Dermis microvascular lymphatic vessel endothelial cell (primary cell): ENCODE measurements at regions not wholly inside any gene's neighbourhood (a gene's known extent, or its start where the extent isn't known, plus 50 kb on each side); places are given as distances from the start of the nearest gene placed in this dataset.
"Not testable (repeated sequence)": the region's sequence is repeated elsewhere in the genome, so short reads cannot be mapped to it uniquely, and the experiment has no call there.

ENCODE experiments used
- DNase-seq, 2 donors: peaks; one replicate each; pipeline versions ENCODE4 v3.0.0 to v3.0.0-alpha.2; 2010; ENCODE audit warnings: low read depth in 2 of 2

DNA sequence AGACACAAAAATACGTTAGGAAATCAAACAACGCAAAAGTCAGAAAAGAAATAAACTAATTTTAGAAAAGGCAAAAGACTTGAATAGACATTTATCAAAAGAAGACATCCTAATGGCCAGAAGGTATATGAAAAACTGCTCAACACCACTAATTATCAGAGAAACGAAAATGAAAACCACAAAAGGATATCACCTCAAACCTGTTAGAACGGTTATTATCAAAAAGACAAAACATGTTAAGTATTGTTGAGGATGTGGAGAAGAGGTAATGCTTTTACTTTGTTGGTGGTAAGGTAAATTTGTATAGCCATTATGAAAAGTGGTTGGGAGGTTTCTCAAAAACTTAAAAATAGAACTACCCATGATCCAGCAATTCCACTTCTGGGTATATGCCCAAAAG is 230.0 kb upstream of the RGMB start:
- no peak for DNase-seq

- DNase-seq = not testable (repeated sequence)
Measured at GRCh38 chr5:98546924-98547323, 226.5 kb upstream of the RGMB start.

- no peak for DNase-seq
Measured at GRCh38 chr5:98556712-98557111, 216.8 kb upstream of the RGMB start.

- DNase-seq = no peak
Measured at GRCh38 chr5:98557916-98558315, 215.5 kb upstream of the RGMB start.

DNA sequence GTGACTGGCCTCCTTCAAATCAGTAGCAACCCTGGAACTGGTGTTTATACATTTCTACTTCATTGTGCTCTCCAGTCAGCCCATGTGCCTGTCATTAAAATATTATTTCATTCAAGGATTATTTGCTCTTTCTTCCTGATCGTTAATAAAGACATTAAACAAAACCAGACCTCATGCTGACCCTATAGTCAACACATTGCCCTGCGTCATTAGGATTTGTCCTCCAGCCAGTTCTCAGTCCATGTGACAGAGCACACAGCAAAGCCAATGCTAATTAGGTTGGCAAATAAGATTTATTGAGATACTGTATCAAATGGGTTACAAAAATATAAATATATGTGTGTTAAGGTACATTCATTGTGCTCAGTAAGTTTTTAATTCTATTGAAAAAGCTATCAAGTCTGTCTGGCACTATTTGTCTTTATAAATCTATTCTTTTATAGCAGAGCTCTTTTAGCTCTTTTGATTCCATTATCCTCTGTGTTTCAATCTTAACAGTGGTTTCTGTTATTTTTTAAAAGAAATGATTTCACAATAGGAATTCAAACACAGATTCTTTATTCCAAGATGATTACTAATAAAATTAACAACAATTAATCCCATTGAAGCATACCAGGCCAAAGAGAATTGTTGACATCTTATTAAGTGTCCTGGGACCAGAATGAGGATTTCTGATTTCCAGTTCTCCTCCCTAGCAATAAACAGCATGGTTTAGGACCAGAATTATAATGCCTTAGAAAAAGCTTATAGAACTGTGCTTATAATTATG is 209.4 kb upstream of the RGMB start:
- no peak for DNase-seq

- no peak for DNase-seq
Measured at GRCh38 chr5:98564836-98565235, 208.6 kb upstream of the RGMB start.

GRCh38 chr5:98568336-98568735 is 205.1 kb upstream of the RGMB start:
- no peak for DNase-seq

GRCh38 chr5:98569288-98569687 is 204.2 kb upstream of the RGMB start:
- DNase-seq = no peak

DNA sequence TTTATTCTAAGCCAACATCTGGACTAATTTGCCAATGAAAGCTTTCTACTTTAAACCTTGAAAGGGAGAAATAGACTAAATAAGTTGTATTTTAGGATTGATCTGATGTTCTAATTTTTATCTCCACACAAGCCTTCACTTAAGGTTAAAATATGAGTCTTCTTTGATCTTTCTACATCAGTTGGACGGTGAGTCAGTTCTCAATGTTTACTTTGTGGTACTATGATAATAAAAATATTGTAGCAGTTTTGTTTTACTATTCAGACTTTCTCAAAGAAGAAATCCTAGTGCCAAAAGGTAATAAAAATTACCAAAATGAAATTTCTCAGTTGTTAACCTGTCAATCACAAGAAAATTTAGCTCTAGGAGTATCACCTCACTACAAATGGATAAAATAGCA is 203.5 kb upstream of the RGMB start:
- DNase-seq = no peak

DNA sequence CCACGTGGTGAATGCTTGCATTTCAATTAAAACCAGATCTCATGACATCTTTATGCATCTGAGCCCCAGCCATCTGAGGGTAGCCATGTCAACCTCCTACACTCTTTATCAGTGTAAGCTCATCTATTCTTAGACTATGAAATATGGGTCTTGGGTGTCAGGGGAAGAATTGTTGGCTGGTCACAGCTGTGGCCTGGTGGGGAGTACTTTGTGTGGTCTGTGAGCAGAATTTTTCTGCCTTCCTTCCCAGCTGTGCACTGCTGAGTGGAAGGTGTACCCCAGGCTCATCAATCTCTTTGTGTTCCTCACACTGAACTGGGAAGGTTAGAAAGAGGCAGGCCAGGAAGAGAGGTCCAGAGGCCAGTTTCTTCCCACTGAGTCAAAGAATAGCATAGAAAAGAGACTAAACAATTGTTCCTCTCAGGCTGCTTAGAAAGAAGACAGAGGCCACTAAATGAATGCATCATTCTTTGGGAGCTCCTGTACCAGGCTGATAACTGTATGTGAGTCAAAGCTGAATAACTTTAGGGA is 202.7 kb upstream of the RGMB start:
- no peak for DNase-seq

DNA sequence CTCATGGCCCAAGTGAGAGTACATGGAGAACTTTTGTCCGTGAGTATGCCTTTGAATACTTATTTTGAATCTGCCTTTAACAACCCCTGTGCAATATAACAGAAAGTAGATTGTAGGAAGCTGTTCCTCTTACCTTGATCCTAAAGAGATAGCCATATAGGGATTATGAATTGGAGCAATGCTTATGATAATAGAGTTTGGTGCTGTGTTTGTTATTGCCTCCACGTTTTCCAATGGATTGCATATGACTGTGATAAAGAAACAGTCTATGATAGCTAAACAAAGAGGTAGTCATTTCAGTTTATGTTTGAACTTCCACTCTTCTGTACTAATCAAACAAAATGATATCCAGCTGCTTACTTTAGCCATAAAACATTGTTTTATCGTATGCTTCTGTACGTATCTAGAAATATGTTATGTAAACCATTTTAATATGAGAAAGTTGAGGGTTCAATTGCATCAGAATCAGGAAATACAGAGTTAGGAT is 199.6 kb upstream of the RGMB start:
- no peak for DNase-seq

DNA sequence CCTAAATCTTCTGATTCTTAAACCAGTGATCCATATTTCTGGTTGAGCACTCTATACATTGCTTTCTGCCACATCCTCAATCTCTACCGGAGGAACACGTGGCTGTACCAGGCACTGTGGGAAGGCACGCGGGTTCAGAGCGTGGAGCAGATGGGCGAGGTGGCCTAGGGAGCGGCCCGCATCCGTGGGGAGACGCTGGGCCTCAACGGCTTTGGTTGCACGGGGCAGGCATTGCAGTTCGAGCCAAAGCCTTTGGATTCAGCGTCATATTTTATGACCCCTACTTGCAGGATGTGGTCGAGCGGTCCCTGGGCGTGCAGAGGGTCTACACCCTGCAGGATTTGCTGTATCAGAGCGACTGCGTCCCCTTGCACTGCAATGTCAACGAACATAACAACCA is 197.2 kb upstream of the RGMB start:
- no peak for DNase-seq

DNA sequence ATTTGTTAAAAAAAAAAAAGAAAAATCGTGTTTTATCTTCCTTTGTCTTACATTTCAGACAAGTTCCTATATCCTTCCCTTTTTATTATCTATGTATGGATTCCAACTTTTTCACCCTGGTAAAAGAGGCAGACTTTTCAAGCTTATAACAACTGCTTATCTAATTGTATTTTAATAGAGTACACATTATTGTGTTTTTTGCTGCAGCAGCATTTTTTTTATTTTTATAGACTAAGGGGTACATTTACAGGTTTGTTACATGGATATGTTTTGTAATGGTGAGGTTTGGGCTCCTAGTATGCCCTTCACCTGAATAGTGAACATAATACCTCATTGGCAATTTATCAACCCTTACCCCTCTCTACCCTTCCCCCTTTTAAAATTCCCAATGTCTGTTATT is 195.0 kb upstream of the RGMB start:
- no peak for DNase-seq

DNA sequence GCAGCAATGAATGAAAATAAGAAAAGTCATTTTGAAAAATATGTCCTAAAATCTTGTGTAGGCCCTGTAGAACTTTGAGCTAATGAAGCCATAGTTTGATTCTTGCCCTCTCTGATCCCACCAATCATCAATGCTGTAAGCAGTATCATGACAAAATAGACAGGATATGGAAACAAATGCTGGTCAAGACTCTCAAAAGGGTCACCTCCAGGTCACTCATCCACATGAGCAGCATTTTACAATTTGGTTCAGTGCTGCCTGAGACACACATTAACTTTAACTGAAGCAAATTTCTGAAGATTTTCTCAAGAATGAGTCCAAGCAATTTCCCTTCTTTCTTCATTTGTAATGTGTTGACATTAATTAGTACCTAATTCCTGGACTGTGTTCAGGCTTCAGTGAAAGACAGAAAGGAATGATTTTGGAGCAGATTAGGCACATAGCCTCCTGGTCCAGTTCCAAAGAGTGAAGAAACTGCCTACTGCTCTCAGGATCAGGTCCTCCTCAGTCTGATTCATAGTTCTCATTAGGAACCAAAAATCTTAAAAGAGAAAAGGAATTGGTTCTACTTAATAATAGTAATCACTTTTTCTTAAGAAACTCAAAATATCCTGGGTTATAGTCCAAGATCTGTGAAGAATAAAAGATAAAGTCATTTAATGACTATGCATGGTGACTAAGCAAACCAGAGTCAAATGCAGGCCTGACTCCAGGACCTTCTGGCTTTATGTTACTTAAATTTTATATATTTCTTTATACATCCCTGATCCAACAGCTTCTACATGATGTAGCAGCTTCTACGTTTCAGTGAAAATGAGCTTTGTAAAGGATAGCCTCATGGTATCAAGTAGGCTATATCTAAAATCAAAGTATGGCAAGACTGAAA is 192.1 kb upstream of the RGMB start:
- DNase-seq = no peak

- DNase-seq = no peak
Measured at GRCh38 chr5:98583586-98583985, 189.9 kb upstream of the RGMB start.

- no peak for DNase-seq
Measured at GRCh38 chr5:98585661-98586310, 187.7 kb upstream of the RGMB start.

DNA sequence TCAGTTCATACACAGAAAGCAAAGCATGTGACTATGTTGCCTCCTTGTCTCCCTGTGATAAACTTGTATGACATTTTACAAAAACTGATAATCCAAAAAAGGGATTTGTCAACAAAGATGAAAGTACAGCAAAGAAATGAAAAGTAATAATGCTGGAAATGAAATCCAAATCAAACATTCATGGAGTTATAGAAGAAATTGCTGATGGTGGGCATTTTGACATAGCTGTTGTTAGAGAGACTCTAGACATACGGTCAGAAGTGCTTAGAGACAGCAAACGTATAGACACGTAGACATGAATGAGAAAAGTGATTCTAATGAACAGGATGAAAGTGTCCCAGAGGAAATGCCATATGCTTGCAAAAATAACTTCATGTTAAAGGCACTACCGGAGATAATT is 186.9 kb upstream of the RGMB start:
- DNase-seq = no peak

DNA sequence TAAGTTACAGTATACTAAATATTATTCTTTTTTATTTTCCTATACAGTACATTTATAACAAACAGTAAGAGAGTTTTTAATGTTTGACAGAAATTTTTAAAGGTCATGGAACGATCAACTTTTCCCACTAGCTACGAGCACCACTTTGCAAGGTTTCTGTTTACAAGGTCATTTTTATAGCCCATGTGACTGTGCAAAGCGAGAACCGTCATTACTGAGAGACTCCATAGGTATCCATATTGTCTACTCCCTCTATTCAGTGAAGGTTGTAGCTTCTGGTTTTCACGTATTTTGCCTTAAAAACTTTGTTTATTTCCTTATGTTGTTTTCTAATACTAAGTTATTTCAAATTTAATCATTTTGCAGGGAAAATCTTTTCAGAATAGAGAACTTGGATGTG is 186.3 kb upstream of the RGMB start:
- no peak for DNase-seq

DNA sequence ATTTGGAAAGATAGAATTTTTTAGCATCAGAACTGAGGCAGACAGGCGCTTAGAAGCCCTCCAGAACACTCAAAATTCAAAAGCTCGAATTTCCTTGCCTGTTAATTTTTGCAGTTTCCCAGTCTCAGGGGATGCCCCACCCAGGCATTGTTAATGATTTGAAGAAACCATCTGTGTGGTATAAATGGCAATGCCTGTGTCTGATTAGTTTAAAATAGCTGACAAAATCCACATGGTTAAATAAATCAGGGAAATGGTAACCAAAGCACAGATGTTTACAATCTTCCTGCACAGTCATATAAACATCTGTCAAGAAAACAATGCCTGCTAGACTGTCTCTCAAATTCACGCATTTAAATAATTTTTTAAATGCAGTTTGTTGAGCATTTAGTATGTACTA is 185.2 kb upstream of the RGMB start:
- DNase-seq = no peak

DNA sequence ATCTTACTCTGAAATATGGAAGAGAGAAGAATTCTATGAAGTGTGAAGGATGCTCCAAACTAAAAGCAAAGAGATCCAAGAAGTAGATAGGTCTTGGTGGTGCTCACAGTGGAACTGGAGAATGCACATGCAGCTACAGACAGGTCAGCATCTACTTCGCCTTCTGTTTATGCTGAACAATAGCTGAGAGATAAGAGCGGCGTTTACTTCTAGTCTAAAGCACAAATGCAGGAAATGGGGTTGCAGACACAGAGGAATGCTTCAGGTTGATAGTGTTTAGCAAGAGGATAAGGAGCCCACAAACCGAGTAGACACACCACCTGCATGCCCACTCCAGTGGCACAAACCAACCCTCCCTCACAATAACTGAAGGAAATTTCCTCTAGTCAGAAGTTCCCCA is 180.0 kb upstream of the RGMB start:
- no peak for DNase-seq

GRCh38 chr5:98594098-98594497 is 179.4 kb upstream of the RGMB start:
- DNase-seq = no peak

DNA sequence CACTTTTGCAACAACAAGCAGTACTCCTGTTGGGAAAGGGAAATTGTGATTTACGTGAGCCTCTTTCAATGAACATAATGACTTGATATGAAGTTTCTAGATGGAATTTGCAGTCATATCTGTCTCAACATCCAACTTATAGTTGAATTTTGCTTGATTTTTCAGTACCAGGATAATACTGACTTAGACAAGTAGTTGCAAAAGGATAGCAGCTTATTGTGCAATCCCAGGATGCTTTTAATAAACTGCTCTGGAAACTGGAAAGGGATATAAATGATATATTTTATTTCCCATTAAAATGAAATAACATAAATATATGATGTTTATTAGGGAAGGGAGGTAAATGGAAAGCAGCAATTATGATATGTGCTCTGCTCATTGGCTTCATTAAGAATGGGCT is 174.4 kb upstream of the RGMB start:
- DNase-seq = no peak
